22Rv1 (cell line): ENCODE measurements at regions not wholly inside any gene's neighbourhood (a gene's known extent, or its start where the extent isn't known, plus 50 kb on each side); places are given as distances from the start of the nearest gene placed in this dataset.

Source experiments
- CTCF ChIP-seq: fragments of 450-650 bp; IDR thresholded peaks from 2 replicates; pipeline ENCODE4 v1.5.1; 2017; ENCODE audit warnings: mild to moderate bottlenecking
- ZFX ChIP-seq: fragments of 450-650 bp; IDR thresholded peaks from 2 replicates; pipeline ENCODE4 v1.6.1; 2017; ENCODE audit warnings: antibody characterized with exemption, borderline replicate concordance

- TF ChIP-seq CTCF (no peak), ZFX (no peak)
Measured at GRCh38 chr6:27582928-27583725, 110.2 kb upstream of the ZNF184 start.
